ENCODE measurements at regions not wholly inside any gene's neighbourhood (a gene's known extent, or its start where the extent isn't known, plus 50 kb on each side); places are given as distances from the start of the nearest gene placed in this dataset.
A peak's percentile ranks its signal among the peaks of the same experiment; 100 is the strongest.

DNA sequence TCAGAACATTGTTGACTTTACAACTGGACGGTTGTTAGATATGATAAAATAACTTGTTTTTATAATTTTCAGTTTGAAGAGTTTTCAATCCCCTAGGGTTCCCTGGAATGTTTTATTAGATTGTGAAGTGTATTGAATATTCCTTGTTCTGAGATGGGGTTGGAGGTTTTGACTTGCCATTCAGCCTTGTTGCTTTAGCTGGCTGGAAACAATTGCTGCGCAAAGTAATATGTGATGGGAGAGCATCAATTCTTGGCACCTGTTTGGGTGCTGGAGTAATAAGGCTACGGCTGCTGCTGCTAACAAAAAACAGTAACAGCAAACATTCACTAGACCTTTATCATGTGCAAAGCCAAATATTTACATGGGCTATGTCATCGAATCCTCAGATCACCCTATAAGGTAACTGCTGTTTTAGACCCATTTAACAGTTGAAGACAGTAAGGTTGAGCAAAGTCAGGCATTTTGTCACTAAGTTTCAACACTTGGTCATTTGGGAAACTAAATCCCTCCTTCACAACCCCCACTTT, 241.0 kb upstream of the TBX3 start:
- no peaks in the 10 kb centered on the region for H3K27me3 Mint-ChIP-seq
- no peak overlapping the region for H3K4me3 Mint-ChIP-seq
- H3K27ac ChIP-seq (ENCODE audit: low read depth, low read length) = no peak overlapping the region
- H3K4me3 ChIP-seq (ENCODE audit: low read length) = no peak overlapping the region
- H3K27ac Mint-ChIP-seq = no peak overlapping the region
- H3K4me1 ChIP-seq (ENCODE audit: insufficient read depth, low read length) = no peaks in the 10 kb centered on the region
- no peaks in the 10 kb centered on the region for H3K36me3 ChIP-seq (ENCODE audit: insufficient read depth, low read length)
- H3K27me3 ChIP-seq (ENCODE audit: insufficient read depth, low read length, poor library complexity, severe bottlenecking) = no peaks in the 10 kb centered on the region
- no peaks in the 10 kb centered on the region for H3K36me3 Mint-ChIP-seq
- H3K9me3 ChIP-seq (ENCODE audit: low read length) = no peaks in the 10 kb centered on the region
- no peak for DNase-seq
- ChIA-PET CTCF (no interaction called here), POLR2A (no interaction called here)
- H3K9me3 Mint-ChIP-seq = peaks cover 0 to 4% (median 3%) of the 10 kb centered on the region in 5 donors
- H3K4me1 Mint-ChIP-seq = no peaks in the 10 kb centered on the region

DNA sequence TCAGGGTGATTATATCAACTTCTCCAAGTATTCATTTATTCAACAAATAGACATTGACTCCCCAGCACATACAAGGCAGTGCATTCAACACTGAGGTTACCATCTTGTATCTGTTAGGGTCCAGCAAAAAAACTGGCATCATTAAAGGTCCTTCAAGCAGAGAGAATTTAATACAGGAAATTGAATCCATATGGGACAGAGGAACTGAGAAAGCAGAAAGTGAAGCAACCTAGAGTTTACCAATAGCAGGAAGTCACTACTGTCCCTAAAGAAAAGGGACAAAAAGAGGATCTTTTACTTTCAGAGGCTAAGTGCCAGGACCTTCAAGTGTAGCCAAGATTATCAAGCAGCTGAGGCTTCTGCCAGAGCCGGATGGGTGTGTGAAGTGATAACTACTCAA, 237.8 kb upstream of the TBX3 start:
- Mint-ChIP-seq H3K9me3 (peaks cover 0 to 4% (median 3%) of the 10 kb centered on the region in 5 donors), H3K27ac (no peak overlapping the region), H3K4me1 (no peaks in the 10 kb centered on the region), H3K4me3 (no peak overlapping the region), H3K27me3 (peaks cover 0 to 1% of the 10 kb centered on the region in 2 donors), H3K36me3 (no peaks in the 10 kb centered on the region)
- ChIA-PET POLR2A (no interaction called here), CTCF (no interaction called here)
- H3K4me3 ChIP-seq (ENCODE audit: low read length) = no peak overlapping the region
- no peaks in the 10 kb centered on the region for H3K27me3 ChIP-seq (ENCODE audit: insufficient read depth, low read length, poor library complexity, severe bottlenecking)
- no peaks in the 10 kb centered on the region for H3K9me3 ChIP-seq (ENCODE audit: low read length)
- no peak overlapping the region for H3K27ac ChIP-seq (ENCODE audit: low read depth, low read length)
- H3K36me3 ChIP-seq (ENCODE audit: insufficient read depth, low read length) = no peaks in the 10 kb centered on the region
- DNase-seq = no peak
- H3K4me1 ChIP-seq (ENCODE audit: insufficient read depth, low read length) = no peaks in the 10 kb centered on the region

- Mint-ChIP-seq H3K4me1 (no peaks in the 10 kb centered on the region), H3K4me3 (no peak overlapping the region), H3K27me3 (peaks cover 0 to 3% of the 10 kb centered on the region in 2 donors), H3K27ac (no peak overlapping the region), H3K9me3 (peaks cover 0 to 4% (median under 1%) of the 10 kb centered on the region in 5 donors), H3K36me3 (no peaks in the 10 kb centered on the region)
- ChIA-PET CTCF (no interaction called here), POLR2A (no interaction called here)
- no peaks in the 10 kb centered on the region for H3K4me1 ChIP-seq (ENCODE audit: insufficient read depth, low read length)
- no peaks in the 10 kb centered on the region for H3K36me3 ChIP-seq (ENCODE audit: insufficient read depth, low read length)
- H3K4me3 ChIP-seq (ENCODE audit: low read length) = no peak overlapping the region
- H3K27ac ChIP-seq (ENCODE audit: low read depth, low read length) = no peak overlapping the region
- DNase-seq = no peak
- H3K27me3 ChIP-seq (ENCODE audit: insufficient read depth, low read length, poor library complexity, severe bottlenecking) = no peaks in the 10 kb centered on the region
- no peaks in the 10 kb centered on the region for H3K9me3 ChIP-seq (ENCODE audit: low read length)
Measured at GRCh38 chr12:114920771-114921554, 237.0 kb upstream of the TBX3 start.

DNA sequence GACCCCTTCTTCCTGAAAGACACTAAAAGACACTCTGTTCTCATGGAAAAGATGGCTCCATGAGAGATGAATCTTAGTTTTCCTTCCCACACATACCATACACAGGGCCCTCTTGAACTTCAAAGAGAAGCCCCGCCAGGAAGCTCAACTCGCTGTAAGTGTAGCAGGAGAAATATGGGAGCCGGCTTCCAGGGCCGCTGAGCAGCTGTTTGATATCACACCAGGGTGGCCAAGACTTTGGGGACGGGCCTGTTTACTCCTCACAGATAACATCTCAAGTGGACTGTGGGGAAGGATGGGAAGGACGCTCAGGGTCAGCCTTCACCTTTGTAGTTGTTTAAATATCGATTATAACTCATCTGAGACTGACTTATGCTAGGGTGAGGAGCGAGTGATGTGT, 235.5 kb upstream of the TBX3 start:
- H3K4me3 Mint-ChIP-seq = no peak overlapping the region
- no peaks in the 10 kb centered on the region for H3K4me1 ChIP-seq (ENCODE audit: insufficient read depth, low read length)
- H3K27me3 ChIP-seq (ENCODE audit: insufficient read depth, low read length, poor library complexity, severe bottlenecking) = no peaks in the 10 kb centered on the region
- peaks cover 0 to 3% of the 10 kb centered on the region in 2 donors for H3K27me3 Mint-ChIP-seq
- H3K36me3 ChIP-seq (ENCODE audit: insufficient read depth, low read length) = no peaks in the 10 kb centered on the region
- no peak for DNase-seq
- no peaks in the 10 kb centered on the region for H3K4me1 Mint-ChIP-seq
- H3K27ac ChIP-seq (ENCODE audit: low read depth, low read length) = no peak overlapping the region
- no peaks in the 10 kb centered on the region for H3K9me3 ChIP-seq (ENCODE audit: low read length)
- no peak overlapping the region for H3K27ac Mint-ChIP-seq
- CTCF ChIA-PET = no interaction called here
- H3K36me3 Mint-ChIP-seq = no peaks in the 10 kb centered on the region
- H3K4me3 ChIP-seq (ENCODE audit: low read length) = no peak overlapping the region
- H3K9me3 Mint-ChIP-seq = peaks cover 0 to 4% (median 0%) of the 10 kb centered on the region in 5 donors
- POLR2A ChIA-PET = no interaction called here

DNA sequence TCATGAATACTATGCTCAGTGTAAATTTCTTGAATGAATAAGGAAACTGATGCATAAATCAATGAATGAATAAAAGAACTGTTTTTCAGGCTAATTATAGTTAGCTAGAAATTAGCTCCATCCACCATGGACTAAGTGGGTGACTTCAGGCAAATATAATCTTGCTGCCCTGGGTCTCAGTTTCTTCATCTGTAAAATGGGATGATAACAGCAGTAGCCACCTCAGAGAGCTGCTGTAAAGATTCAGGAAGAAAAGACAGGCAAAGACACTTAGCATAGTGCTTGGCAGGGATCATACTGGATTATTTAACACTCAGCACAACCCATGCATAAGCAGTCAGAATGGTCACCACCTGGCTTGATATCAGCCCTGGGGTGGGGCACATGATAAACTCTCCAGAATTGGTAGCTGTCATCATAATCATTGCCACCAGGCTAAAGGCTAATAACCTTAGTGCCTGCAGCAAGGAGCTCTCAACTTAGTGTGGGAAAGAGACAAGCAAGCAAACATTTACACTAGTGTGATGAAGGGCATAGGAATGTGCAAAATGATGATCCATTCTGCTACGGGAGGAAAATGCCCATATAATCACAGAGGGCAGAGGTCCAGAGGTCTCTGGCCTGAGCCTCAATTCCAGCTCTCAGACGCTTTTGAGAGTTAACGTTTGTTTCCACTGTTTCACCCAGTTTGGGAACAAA, 234.7 kb upstream of the TBX3 start:
- POLR2A ChIA-PET = no interaction called here
- Mint-ChIP-seq H3K4me3 (peak overlapping the region in 1 of 7 donors; percentile 27), H3K36me3 (no peaks in the 10 kb centered on the region), H3K9me3 (peaks cover 0 to 4% (median 0%) of the 10 kb centered on the region in 5 donors), H3K27ac (no peak overlapping the region), H3K4me1 (no peaks in the 10 kb centered on the region), H3K27me3 (peaks cover 0 to 3% of the 10 kb centered on the region in 2 donors)
- CTCF ChIA-PET = no interaction called here
- no peak overlapping the region for H3K4me3 ChIP-seq (ENCODE audit: low read length)
- H3K4me1 ChIP-seq (ENCODE audit: insufficient read depth, low read length) = no peaks in the 10 kb centered on the region
- H3K27me3 ChIP-seq (ENCODE audit: insufficient read depth, low read length, poor library complexity, severe bottlenecking) = no peaks in the 10 kb centered on the region
- H3K36me3 ChIP-seq (ENCODE audit: insufficient read depth, low read length) = no peaks in the 10 kb centered on the region
- no peak overlapping the region for H3K27ac ChIP-seq (ENCODE audit: low read depth, low read length)
- DNase-seq = no peak
- no peaks in the 10 kb centered on the region for H3K9me3 ChIP-seq (ENCODE audit: low read length)

DNA sequence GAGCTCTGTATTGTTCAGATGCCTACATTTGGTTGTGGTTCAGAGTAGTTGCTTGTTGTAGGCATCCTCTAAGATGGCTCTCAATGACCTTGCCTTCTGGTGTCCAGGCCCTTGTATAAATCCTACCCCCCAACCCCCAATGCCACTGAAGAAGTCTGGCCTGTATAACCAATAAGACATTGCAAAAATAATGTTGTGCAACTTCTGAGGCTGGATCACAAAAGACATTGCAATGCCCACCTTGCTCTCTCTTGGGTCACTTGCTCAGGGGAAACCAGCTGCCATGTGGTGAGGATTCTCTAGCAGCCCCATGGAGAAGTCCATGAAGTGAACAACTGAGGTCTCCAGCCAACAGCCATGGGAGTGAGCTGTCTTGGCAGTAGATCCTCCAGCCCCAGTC, 234.0 kb upstream of the TBX3 start:
- H3K4me1 Mint-ChIP-seq = no peaks in the 10 kb centered on the region
- peaks cover 0 to 3% of the 10 kb centered on the region in 2 donors for H3K27me3 Mint-ChIP-seq
- no peak overlapping the region for H3K27ac ChIP-seq (ENCODE audit: low read depth, low read length)
- H3K36me3 ChIP-seq (ENCODE audit: insufficient read depth, low read length) = no peaks in the 10 kb centered on the region
- no peak for DNase-seq
- no peaks in the 10 kb centered on the region for H3K4me1 ChIP-seq (ENCODE audit: insufficient read depth, low read length)
- H3K9me3 ChIP-seq (ENCODE audit: low read length) = no peaks in the 10 kb centered on the region
- ChIA-PET POLR2A (no interaction called here), CTCF (no interaction called here)
- no peak overlapping the region for H3K4me3 ChIP-seq (ENCODE audit: low read length)
- no peaks in the 10 kb centered on the region for H3K36me3 Mint-ChIP-seq
- H3K27me3 ChIP-seq (ENCODE audit: insufficient read depth, low read length, poor library complexity, severe bottlenecking) = no peaks in the 10 kb centered on the region
- H3K4me3 Mint-ChIP-seq = no peak overlapping the region
- H3K27ac Mint-ChIP-seq = no peak overlapping the region
- H3K9me3 Mint-ChIP-seq = peaks cover 0 to 4% (median 0%) of the 10 kb centered on the region in 5 donors

GRCh38 chr12:114917307-114917706, 233.3 kb upstream of the TBX3 start:
- peaks cover 0 to 3% of the 10 kb centered on the region in 2 donors for H3K27me3 Mint-ChIP-seq

GRCh38 chr12:114916541-114916940, 232.6 kb upstream of the TBX3 start:
- H3K4me3 Mint-ChIP-seq = no peak overlapping the region
- Histone ChIP-seq H3K36me3 (ENCODE audit: insufficient read depth, low read length) (no peaks in the 10 kb centered on the region), H3K27ac (ENCODE audit: low read depth, low read length) (no peak overlapping the region), H3K4me3 (ENCODE audit: low read length) (no peak overlapping the region), H3K4me1 (ENCODE audit: insufficient read depth, low read length) (no peaks in the 10 kb centered on the region), H3K27me3 (ENCODE audit: insufficient read depth, low read length, poor library complexity, severe bottlenecking) (no peaks in the 10 kb centered on the region), H3K9me3 (ENCODE audit: low read length) (no peaks in the 10 kb centered on the region)
- H3K4me1 Mint-ChIP-seq = no peaks in the 10 kb centered on the region
- H3K27ac Mint-ChIP-seq = no peak overlapping the region
- no peaks in the 10 kb centered on the region for H3K36me3 Mint-ChIP-seq
- ChIA-PET POLR2A (no interaction called here), CTCF (no interaction called here)
- DNase-seq = no peak
- peaks cover 0 to 3% of the 10 kb centered on the region in 2 donors for H3K27me3 Mint-ChIP-seq
- peaks cover 0 to 8% (median 5%) of the 10 kb centered on the region in 5 donors for H3K9me3 Mint-ChIP-seq

More at GRCh38 chr12:114917307-114917706, 233.3 kb upstream of the TBX3 start:
- Mint-ChIP-seq H3K4me1 (no peaks in the 10 kb centered on the region), H3K4me3 (no peak overlapping the region), H3K36me3 (no peaks in the 10 kb centered on the region), H3K9me3 (peaks cover 0 to 5% (median 0%) of the 10 kb centered on the region in 5 donors), H3K27ac (no peak overlapping the region)
- Histone ChIP-seq H3K9me3 (ENCODE audit: low read length) (no peaks in the 10 kb centered on the region), H3K4me1 (ENCODE audit: insufficient read depth, low read length) (no peaks in the 10 kb centered on the region), H3K27me3 (ENCODE audit: insufficient read depth, low read length, poor library complexity, severe bottlenecking) (no peaks in the 10 kb centered on the region), H3K4me3 (ENCODE audit: low read length) (no peak overlapping the region), H3K36me3 (ENCODE audit: insufficient read depth, low read length) (no peaks in the 10 kb centered on the region), H3K27ac (ENCODE audit: low read depth, low read length) (no peak overlapping the region)
- ChIA-PET CTCF (no interaction called here), POLR2A (no interaction called here)
- DNase-seq = no peak

All from CD8-positive, alpha-beta memory T cell (primary cell).